ENCODE measurements at regions not wholly inside any gene's neighbourhood (a gene's known extent, or its start where the extent isn't known, plus 50 kb on each side); places are given as distances from the start of the nearest gene placed in this dataset.

DNA sequence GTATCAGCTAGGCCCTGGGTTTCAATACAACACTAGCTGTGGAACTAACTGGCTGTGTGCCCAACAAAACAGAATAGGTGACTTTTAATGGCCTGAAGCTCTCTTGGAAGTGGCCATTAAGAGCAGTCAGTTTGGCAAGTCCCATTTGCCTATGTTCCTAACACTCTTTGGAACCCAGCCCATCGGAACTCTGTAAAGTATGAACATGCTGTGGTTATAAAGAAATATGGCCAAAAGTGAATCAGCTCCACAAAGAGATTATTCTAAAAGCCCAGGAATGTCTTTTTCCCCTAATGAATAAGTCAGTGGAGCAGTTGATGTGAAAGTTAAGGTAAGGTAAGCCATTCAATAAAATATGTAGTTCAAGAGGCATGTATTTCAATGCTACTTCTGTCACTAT lies 223.7 kb upstream of the ADAMTS5 start:
- no peak for DNase-seq

DNA sequence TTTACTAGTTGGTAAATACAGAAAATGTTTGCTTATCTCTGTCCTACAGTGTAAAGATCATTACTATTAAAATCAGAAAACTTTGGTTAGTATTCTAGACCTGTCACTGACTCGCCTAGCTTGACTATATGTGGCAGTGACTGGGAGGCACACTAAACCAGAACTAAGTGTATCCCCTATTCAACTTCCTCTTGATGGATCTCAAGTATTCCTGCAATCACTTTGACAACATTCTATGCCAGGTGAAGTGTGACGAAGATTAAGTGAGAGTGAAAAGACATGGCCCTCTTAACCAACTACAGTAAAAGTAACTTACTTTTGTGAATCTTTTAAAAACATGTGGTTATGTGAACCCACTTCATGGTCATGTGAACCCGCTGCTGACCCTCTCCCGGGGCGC lies 223.0 kb upstream of the ADAMTS5 start:
- no peak for DNase-seq

DNA sequence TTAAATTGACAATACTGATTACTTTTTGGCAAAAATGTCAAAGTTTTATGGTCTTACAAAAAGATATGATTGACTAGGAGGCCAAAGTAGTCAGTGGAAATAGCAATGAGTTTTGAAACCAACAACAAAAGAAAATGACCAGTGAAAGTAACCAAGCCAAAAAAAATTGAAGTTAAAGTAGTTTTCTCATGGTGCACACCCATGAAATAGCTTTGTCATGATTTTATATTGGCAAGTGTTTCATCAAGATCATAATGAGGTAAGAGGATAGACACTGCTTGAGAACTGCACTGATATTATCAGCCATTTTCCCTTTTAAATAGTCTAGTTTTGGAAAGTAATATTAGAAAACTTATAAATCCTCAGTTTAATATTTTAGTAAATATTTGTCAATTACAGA lies 206.2 kb upstream of the ADAMTS5 start:
- DNase-seq = no peak

DNA sequence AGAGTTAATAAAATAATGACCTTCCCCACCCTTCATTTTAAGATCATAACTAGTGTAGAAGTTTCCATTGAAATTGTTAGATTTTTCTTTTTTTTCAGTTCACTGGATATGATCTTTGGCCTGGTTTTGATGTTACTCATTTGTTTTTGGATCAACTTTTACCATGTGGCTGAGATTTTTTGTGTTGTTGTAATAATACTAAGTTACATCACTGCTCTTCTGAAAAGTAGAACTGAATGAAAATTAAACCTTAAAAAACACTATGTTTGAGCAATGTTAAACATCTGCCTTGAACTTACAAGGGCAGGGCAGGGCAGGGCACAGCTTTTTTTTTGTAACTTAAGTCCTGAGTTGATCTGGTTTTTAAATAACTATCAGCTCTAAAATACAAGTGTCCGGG lies 204.8 kb upstream of the ADAMTS5 start:
- DNase-seq = no peak

DNA sequence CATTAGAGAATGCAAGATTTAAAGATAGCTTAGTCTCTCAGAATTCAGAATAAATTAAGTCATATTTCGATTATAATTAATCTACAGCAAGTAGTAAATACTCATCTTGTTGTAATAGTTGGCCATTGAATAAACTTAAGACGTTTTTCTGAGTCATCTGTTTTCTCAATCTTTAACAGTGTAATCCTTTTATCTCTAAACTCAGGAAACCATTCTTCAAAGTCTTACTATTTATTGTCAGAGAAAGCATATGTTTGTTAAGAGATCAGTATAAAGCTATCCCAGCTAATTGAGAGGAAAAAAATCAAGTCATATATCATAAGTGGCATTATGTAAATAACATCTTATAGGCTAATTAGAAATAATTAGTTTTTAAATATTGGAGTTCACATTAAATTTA lies 201.2 kb upstream of the ADAMTS5 start:
- no peak for DNase-seq

DNA sequence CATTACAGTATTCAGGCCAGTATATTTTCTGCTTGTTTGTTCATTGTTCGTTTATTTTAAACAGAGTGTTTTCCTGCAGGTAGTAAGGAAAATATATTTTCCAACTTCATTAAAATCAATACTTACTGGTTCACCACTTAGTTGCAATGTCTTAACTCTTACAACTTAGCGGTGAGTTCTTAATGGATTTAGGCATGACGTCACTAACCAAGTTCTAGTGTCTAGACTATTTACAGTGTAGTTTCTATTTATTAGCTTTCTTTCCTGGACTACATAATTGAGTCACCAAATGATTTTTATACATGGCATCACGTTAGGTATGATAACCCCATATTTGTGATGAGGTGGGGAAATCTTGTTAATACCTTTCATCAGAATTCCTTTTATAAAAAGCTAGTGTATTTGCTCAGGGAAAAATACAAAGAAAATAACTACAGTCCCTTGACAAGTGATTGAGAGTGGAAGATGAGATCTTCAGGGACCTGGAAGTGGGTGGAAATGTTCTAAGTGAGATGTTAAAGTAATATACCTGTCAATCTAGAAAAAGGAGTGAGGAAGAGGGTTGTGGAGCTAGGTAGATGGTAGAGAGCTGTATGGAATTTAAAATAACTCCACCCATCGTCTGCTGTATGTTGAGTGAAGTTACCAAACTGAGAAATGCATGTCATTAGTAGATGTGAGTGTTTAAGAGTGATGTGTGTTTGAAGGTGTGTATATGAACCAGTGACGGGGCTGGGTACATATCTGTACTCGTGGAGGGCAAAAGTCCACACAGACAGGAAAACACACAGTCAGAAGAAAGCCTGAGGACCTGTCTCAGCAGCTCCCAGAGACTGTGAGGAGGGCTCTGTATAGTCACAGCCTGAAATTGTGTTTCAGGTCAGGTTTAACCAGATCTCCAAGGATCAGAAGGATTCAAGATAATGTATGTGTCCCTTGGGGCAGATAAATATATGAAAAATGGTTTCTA lies 197.6 kb upstream of the ADAMTS5 start:
- DNase-seq = no peak

DNA sequence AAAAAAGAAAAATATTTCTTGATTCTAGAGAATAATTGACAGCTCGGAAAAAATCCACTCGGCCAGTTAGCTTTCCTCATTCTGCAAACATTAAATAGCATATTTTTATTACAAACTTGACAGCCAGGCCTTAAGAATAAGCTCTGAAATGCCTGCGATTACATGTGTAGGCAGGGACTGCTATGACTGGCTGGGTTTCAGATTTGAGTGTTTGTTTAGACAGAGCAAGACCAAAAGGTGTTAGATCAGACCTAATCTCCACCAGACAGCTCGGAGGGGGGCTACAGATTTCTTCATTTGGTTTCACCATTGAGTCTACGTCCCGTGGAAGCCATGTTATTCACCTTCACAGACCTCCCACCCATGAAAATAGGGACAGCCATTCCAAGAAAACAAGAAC lies 192.1 kb upstream of the ADAMTS5 start:
- DNase-seq = no peak

DNA sequence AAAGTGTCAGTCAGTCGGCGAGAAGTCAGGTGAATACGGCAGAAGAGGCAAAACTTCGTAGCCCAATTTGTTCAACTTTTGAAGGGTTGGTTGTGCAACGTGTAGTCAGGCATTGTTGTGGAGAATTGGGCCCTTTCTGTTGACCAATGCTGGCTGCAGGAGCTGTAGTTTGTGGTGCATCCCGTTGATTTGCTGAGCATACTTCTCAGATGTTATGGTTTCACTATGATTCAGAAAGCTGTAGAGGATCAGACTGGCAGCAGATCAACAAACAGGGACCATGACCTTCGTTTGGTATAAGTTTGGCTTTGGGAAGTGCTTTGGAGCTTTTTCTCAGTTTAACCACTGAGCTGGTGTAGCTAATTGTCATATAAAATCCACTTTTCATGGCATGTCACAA lies 190.2 kb upstream of the ADAMTS5 start:
- DNase-seq = no peak

DNA sequence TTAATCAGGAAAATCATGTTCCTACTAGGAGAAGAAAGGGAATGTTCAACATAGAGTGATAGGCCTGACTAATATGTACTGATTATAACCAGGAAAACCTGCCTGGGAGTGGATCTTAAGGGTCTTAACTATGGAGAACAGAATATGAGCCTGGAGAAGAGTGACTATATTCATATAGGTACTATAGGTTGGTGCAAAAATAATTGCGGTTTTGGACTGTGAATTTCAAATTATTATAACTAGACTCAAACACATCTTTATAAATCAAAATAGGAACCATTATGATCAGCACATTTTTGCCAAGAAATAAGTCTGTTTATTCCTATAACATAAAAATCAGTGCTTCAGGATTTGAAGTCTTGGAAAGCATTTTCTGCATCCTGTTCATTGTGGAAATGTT lies 189.8 kb upstream of the ADAMTS5 start:
- no peak for DNase-seq

DNA sequence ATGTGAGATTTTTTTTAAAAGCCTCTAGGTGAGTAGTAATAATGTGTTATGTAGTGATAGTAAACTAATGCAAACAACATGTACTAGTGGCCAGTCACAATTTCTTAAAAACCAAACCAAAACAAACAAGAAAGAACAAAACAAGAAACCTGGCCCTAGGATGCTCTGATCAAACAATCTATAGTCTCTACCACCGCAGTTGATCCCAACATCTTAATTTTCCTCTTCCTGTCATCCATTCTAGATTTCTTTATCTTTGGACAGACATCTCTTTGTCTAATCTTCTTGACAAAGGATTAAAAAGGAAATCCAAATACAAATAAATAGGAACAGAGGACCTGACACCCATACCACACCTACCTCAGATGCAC lies 188.2 kb upstream of the ADAMTS5 start:
- no peak for DNase-seq

DNA sequence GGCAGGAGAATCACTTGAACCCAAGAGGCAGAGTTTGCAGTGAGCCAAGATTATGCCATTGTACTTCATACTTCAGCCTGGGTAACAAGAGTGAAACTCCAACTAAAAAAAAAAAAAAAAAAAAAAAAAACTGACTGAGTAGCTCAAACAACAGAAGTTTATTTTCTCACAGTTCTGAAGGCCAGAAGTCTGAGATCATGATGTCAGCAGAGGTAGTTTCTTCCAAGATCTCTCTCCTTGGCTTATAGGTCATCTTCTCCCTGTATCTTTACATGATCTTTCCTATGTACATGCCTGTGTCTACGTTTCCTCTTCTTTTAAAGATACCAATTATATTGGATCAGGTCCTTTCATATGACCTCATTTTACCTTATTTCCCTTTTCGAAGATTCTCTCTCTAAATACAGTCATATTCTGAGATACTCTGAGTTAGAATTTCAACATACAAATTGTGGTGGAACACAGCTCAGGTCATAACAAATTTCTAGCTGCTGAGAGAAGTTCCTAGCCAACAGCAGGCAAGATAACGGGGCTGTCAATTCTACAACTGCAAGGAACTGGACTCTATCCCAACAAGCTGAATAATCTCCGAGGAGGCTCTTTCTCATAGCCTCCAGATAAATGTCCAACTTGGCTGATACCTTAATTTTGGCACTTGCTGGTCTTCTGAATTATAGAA lies 187.7 kb upstream of the ADAMTS5 start:
- no peak for DNase-seq

DNA sequence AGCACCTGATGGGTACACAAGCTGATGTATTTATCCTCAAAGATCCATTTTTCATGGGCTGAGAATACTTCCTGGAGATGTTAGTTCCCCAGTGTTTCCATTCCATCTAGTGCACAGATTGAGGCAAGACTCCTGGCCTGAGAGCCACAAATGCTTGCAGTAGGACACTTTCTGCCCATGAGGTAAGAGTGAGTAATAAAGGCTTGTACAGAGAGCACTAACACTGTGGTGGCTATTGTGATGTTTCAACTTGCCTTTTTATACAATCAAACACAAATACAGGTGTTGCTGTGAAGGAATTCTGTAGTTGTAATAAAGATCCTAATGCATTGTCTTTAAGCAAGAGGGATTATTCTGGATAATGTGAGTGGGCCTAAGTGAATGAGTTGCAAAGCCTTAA lies 186.1 kb upstream of the ADAMTS5 start:
- DNase-seq = no peak

DNA sequence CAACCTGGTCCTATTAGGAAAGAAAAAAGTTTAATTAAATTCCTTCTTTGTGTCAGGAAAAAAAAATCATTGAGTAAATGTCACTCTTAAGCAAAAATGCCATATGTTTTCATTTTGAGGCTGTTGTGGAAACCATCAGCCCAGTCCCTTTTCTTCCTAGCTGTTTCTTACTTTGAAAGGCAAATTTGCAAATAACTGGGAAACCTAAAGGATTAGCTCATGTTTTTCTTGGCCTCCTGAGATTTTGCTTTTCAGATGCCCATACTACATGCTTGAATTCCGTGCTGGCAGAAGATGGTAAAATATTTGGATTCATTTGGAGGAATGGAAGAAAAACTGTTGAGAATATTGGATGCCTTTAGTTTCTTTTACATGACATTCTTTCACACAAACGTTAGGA lies 182.1 kb upstream of the ADAMTS5 start:
- no peak for DNase-seq

DNA sequence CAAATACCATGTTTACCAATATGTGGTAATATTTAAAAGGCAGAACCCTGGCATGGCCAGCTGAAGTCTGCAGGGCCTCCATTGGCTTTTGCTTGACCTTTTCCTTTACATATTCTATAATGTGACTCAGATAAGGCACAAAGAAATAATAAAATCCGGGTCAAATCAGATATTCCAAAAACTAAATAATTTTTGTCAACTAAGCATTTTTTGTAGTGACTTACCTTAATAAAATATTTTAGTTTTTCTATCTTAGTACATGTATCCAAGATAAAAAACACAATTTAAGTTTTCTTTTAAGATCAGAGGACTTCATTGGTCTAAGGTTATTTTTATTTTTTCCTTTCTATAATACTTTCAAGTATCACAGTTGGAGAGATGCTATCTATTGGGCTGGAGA lies 179.4 kb upstream of the ADAMTS5 start:
- DNase-seq = no peak

DNA sequence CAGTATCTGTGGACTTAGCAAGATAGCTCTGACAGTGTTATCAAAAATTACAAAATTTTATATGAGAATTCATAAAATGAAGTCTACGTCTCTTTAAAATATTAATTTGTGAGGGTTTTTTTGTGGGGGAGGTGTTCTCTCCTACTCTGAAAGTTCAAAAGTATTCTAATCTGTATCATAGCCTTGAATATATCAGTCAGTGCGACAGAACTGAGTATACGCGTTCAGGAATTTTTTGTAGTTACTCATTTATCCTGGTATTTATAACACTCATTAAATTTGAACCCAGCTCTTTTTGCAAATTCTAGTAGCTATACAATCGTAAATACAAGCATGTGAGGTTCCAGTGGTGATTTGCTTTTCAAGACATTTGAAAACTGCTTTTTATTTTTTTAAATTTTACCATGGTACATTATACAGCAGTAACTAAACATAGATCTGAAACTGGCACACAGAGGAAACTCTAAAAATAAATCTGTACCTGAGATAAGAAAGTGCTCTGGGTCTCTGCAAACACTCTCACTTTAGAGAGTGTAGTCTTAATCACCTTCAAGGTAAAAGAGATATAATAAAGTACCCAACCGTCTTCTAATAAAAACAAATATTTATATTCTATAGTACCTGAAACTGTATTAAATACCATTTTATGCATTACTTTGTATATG lies 178.4 kb upstream of the ADAMTS5 start:
- no peak for DNase-seq

DNA sequence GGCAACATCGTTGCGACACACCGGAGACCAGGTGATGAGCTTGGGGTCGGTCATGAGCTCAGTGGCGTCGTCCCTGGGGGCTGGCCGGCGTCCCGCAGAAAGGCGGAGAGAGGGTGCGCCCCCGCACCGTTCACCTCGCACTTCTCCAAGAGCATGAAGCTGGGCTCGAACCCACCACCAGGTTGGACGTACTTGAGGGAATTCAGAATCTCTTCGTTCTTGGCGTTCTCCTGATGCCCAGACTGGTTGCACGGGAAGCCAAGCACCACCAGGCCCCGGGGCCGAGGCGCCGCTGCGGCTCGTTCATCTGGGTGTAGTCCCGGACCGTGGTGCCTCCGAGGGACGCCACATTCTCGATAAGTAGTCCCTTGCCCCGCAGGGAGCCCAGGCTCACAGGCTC lies 176.6 kb upstream of the ADAMTS5 start:
- no peak for DNase-seq

DNA sequence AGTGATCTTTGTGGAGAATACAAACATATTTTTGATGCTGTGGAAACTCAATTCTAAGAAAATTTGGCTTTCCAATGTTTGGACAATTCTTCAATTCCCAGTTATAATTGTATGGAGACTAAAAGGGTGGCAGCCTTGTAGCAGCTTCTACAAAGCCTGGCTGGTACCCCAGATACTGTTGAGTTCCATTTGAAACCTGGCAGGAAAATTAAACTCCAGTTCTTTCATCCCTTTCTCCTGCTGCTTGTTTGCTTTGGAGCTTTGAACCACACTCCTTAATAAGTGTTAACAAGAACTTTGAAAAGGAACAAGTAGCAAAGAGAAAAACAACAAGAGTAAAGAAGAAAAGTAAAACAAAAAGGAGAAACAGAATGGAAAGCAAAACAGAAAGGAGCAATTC lies 172.6 kb upstream of the ADAMTS5 start:
- no peak for DNase-seq

DNA sequence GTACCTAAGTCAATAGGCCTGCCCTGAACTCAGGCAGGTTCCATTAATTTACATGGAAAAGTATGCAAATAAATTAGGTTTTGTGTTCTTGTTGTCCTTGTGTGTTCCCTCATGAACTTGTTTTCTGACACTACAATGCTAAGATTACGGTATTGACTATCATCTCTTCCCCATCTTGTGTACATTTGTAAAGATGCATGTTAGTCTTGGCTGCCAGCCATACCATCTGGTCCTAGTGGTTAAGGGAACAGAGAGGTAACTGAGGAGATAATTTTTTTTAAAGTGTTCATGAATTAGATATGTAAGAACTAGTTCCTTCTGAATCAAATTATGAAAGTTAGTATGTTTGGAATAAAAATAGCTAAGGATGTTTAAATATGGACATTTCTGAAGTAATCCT lies 167.6 kb upstream of the ADAMTS5 start:
- no peak for DNase-seq

DNA sequence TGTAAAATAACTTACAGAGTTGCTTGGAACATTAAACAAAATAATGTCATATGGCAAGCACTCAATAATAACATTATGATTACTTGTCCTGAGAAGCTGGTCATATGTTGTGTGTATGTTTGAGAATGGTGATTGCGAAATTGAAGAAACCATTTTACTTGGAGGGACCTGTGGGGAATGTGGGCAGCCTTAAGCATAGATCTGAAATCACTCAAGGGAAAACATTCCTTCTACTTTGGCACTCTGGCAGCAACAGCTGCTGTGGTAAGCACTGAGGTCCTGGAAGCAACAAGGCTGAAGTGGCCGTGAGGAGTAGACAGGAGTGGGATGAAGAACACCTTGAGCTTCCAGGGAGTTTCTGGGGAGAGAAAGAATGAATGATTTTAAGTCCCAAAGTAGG lies 165.4 kb upstream of the ADAMTS5 start:
- no peak for DNase-seq

DNA sequence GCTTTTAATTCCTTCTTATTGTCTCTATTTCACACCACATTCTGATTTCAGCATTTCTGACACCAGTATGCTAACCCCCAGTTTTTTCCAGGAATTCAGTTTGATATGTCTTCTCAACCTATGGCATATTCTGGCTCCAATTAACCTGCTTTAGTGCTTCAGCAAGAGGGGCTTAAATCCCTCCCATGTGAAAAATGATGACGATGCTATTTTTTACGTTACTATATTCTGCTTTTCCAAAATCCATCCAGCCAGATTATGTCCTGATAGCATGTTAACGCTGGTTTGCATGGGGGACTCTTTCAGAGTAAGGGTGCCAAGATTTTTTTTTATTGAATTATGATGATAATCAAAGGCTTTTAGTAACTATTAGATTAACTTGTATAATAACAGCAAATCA lies 163.3 kb upstream of the ADAMTS5 start:
- DNase-seq = no peak

DNA sequence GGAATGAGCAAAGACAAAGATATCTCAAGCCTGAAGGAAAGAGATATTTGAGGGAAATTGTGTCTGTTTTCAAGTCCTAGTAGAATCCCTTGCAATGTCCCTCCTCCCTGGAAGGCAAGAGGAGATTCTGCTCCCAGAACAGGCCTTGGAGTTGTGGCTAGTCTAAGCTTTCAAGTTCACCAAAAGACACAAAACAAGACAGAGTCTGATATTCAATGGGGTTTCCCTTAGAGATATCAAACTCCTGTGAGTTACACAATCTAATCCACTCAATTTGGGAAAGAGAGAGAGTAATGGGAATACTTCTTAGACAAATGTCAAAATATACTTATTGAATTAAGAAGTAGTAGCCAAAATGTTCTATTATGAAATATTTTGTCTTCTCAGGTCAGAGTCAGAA lies 162.8 kb upstream of the ADAMTS5 start:
- DNase-seq = no peak

DNA sequence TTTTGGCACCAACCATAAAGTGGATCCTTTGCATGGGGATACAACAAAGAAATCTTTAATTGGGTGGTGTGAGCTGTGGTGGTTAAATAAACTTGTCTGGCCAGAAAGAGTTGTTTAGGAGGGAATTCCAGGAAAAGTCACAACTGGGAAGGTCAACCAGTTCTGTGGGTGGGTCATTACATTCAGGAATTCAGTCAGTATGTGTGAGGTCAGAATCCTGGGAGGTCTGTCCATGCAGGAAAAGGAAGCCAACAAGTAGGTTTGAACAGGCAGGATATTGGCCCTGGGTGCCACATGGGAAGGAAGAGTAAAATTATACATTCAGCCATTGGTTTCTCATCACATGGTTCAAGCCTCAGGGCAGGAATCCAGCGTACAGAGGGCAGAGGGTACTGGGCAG lies 162.3 kb upstream of the ADAMTS5 start:
- no peak for DNase-seq

DNA sequence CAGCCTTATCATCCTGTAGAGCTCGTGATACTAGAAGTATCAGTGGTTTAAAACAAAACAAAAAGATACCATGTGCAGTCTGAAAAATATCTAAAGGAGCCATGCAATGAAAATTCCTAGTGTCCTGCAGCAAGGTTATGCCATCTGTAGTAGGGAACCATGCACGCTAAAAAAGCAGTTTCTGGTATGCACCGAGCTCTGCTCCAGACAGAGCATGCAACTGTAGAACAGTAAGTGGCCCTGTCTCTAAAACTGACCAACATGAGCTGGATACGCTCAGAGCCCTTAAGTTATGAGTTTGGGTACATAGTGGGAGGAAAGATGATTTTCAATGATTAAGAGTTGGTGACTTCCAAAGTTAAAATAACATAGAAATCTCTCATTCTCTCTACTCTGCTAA lies 159.3 kb upstream of the ADAMTS5 start:
- DNase-seq = no peak

DNA sequence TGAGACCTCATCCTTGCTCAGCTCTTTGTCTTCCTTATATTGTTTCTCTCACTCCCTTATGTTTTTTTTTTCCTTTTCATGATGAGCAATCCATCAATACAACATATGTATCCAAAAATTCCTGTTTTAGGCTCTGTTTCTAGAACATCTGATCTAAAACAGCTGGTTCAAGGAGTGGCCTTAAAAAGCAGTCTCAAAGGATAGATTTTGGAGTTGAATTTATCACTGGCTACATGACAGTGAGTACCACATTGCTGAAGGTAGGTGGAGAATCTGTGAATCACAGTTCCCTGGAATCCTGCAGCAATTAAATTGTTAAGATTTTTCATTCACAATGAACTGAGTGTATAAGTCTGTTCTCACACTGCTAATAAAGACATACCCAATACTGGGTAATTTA lies 155.8 kb upstream of the ADAMTS5 start:
- no peak for DNase-seq

All from NCI-H1105 (cell line).